ENCODE measurements at regions not wholly inside any gene's neighbourhood (a gene's known extent, or its start where the extent isn't known, plus 50 kb on each side); places are given as distances from the start of the nearest gene placed in this dataset.
"Not testable (repeated sequence)": the region's sequence is repeated elsewhere in the genome, so short reads cannot be mapped to it uniquely, and the experiment has no call there.

DNA sequence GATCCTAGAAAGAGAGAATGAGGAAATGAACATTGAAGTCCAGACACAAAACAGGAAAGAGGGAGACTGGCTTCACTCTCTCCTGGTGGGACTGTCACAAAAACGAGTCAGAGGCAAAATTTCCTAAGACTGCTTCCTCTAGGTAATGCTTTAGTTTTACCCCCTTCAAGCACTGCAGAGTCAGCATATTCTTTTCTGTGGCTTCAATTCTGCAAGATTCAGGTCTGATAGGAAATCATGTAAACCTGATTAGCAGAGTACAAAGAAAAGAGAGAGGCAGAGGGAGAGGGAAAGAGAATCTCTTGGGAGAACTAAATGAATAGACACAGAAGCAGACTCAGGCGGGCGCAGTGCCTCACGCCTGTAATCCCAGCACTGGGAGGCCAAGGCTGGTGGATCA lies 145.7 kb upstream of the VKORC1L1 start:
- H2AK5ac ChIP-seq (ENCODE audit: low read depth, low read length); H2BK5ac ChIP-seq (ENCODE audit: low read depth, low read length); H3K23me2 ChIP-seq (ENCODE audit: low read depth, low read length); H3K9ac ChIP-seq (replicated peaks in 1 of 4; ENCODE audit: extremely low read depth in 1 of 4, low read depth in 3 of 4, low read length in 3 of 4); H2BK120ac ChIP-seq (replicated peaks; ENCODE audit: low read depth, low read length); H2BK15ac ChIP-seq (ENCODE audit: low read length); H3K27ac ChIP-seq (ENCODE audit: low read depth, low read length); H3K23ac ChIP-seq (ENCODE audit: insufficient read length); H3K79me2 ChIP-seq (ENCODE audit: control insufficient read depth in 1 of 2, insufficient read depth in 2 of 2, low read length in 2 of 2); H3K79me1 ChIP-seq (ENCODE audit: low read depth, low read length); H4K20me1 ChIP-seq (replicated peaks in 1 of 2; ENCODE audit: control insufficient read depth in 1 of 2, insufficient read depth in 2 of 2, low read length in 2 of 2); POLR2A ChIA-PET (ENCODE audit: partially characterized antibody); H3K56ac ChIP-seq (replicated peaks; ENCODE audit: insufficient read length, low read depth, low read length); H3K4me3 ChIP-seq (ENCODE audit: extremely low read depth in 1 of 4, insufficient read depth in 2 of 4, low read depth in 3 of 4, low read length in 4 of 4); H2BK12ac ChIP-seq (ENCODE audit: low read depth, low read length); H3K36me3 ChIP-seq (ENCODE audit: control insufficient read depth in 2 of 4, insufficient read depth in 4 of 4, low read length in 3 of 4); H3K4me2 ChIP-seq (ENCODE audit: insufficient read depth in 1 of 2, low read depth in 2 of 2, low read length in 2 of 2); H2BK20ac ChIP-seq (ENCODE audit: low read length); H4K5ac ChIP-seq (ENCODE audit: insufficient read length, low read depth, low read length); FAIRE-seq; H3K18ac ChIP-seq (ENCODE audit: extremely low read depth, low read length); H4K8ac ChIP-seq (ENCODE audit: extremely low read depth, insufficient read depth, low read length); H2AFZ ChIP-seq (ENCODE audit: low read length); H3K9me3 ChIP-seq (ENCODE audit: insufficient read depth in 2 of 2, low read depth in 1 of 2, low read length in 1 of 2); H3K4me1 ChIP-seq (replicated peaks in 1 of 4; ENCODE audit: control insufficient read depth in 3 of 4, insufficient read depth in 4 of 4, low read length in 3 of 4); H3K14ac ChIP-seq (ENCODE audit: insufficient read length); H3K4ac ChIP-seq (replicated peaks; ENCODE audit: insufficient read length, low read depth, low read length); CTCF ChIA-PET (ENCODE audit: partially characterized antibody); H3K27me3 ChIP-seq (replicated peaks in 1 of 4; ENCODE audit: control insufficient read depth in 3 of 4, extremely low read depth in 1 of 4, insufficient read depth in 3 of 4, low read length in 3 of 4); H4K91ac ChIP-seq (replicated peaks; ENCODE audit: insufficient read length, low read length): not testable (repeated sequence)
- 97% methylated on average over 4 of the region's 4 CpGs; no CpG with 5 or more reads in 1 of the 2 experiments for WGBS, 2 experiments (ENCODE audit: extremely low coverage in 1 of 2, insufficient coverage in 1 of 2, insufficient read length in 1 of 2, insufficient replicate concordance in 2 of 2, low coverage in 1 of 2, low lambda C conversion rate in 2 of 2, missing lambda C conversion rate in 1 of 2)
- DNase-seq (ENCODE audit: low read depth in 1 of 2, low spot score in 2 of 2) = peak in 1 of 2 experiments; percentile 26

Data from H1 (cell line).